Right atrium auricular region (tissue), 2 donors: ENCODE measurements at regions not wholly inside any gene's neighbourhood (a gene's known extent, or its start where the extent isn't known, plus 50 kb on each side); places are given as distances from the start of the nearest gene placed in this dataset.

ENCODE experiments used
- DNase-seq: peaks from one replicate; pipeline ENCODE4 v3.0.0-alpha.2; 2019; ENCODE audit warnings: low spot score
- H3K27ac ChIP-seq, 2 donors: fragments of 200-600 bp; sonication (generic); 1 replicate in 1 of 2; 2 replicates in 1 of 2; pipeline ENCODE4 v1.5.1; 2016 to 2019
- H3K27me3 ChIP-seq, 2 donors: fragments of 200-600 bp; sonication (generic); one replicate each; pipeline versions ENCODE4 v1.5.1 to v1.6.0; 2017 to 2019
- H3K36me3 ChIP-seq: fragments of 200-600 bp; sonication (generic); one replicate; pipeline ENCODE4 v1.5.1; 2016
- H3K4me1 ChIP-seq, 2 donors: fragments of 200-600 bp; sonication (generic); one replicate each; pipeline versions ENCODE4 v1.5.1 to v1.6.0; 2017 to 2019
- H3K4me3 ChIP-seq, 2 donors: fragments of 200-600 bp; sonication (generic); 1 replicate in 1 of 2; 2 replicates in 1 of 2; pipeline ENCODE4 v1.5.1; 2017 to 2019; ENCODE audit warnings: mild to moderate bottlenecking in 1 of 2, moderate library complexity in 1 of 2
- H3K9me3 ChIP-seq, 2 donors: fragments of 200-600 bp; sonication (generic); one replicate each; pipeline ENCODE4 v1.5.1; 2019
- TF ChIP-seq, protein P1 (sequence below), 2 donors: fragments of 200-600 bp; sonication (generic); IDR thresholded peaks; one replicate each; pipeline ENCODE4 v1.5.1; 2019; ENCODE audit warnings: antibody characterized with exemption in 2 of 2

DNA sequence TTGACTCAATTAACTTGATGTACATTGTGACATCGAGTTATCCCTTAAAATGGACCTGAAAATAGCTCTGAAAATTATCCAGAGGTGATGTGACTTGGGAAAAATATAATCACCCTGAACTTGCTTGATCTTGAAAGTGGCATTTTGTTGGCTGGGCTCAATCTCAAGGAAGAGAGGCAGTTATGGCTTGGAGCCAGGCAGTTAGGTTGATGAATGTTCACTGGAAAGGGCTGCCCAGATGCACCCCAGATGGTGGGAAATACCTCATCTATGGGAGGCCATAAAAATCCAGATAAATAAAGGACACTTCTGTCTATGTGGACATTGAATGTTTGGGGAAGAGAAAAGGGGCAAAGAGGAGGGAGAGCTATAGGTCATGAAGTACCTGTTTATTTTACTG is 55.7 kb upstream of the OR5AN1 start:
- Histone ChIP-seq H3K4me3 (no peak overlapping the region), H3K4me1 (no peaks in the 10 kb centered on the region), H3K27ac (no peak overlapping the region), H3K36me3 (no peaks in the 10 kb centered on the region), H3K27me3 (no peaks in the 10 kb centered on the region), H3K9me3 (peaks cover 0 to 15% of the 10 kb centered on the region in 2 donors)
- TF ChIP-seq, protein P1, sequence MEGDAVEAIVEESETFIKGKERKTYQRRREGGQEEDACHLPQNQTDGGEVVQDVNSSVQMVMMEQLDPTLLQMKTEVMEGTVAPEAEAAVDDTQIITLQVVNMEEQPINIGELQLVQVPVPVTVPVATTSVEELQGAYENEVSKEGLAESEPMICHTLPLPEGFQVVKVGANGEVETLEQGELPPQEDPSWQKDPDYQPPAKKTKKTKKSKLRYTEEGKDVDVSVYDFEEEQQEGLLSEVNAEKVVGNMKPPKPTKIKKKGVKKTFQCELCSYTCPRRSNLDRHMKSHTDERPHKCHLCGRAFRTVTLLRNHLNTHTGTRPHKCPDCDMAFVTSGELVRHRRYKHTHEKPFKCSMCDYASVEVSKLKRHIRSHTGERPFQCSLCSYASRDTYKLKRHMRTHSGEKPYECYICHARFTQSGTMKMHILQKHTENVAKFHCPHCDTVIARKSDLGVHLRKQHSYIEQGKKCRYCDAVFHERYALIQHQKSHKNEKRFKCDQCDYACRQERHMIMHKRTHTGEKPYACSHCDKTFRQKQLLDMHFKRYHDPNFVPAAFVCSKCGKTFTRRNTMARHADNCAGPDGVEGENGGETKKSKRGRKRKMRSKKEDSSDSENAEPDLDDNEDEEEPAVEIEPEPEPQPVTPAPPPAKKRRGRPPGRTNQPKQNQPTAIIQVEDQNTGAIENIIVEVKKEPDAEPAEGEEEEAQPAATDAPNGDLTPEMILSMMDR (IDR thresholded peaks at IDR 0.05) = no peak
- DNase-seq = no peak

DNA sequence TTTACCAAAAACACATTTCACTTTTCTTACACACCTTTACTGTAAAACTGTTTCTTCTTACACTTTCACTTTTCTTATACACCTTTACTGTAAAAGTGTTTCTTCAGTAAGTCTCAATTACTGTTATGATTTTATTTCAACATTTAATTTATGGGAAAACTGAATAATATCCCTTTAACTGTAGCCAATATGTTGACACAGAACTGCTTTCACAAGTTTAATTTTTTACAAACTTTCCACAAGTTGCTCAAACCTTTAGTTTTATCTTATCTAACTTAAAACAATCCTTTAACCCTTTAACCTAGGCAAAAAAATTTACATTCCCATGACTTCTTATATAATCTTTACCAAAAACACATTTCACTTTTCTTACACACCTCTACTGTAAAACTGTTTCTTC is 63.3 kb upstream of the OR5AN1 start:
- DNase-seq = no peak
- TF ChIP-seq, protein P1 (IDR thresholded peaks at IDR 0.05) = no peak
- Histone ChIP-seq H3K36me3 (no peaks in the 10 kb centered on the region), H3K4me3 (no peak overlapping the region), H3K27ac (no peak overlapping the region), H3K27me3 (no peaks in the 10 kb centered on the region), H3K9me3 (no peaks in the 10 kb centered on the region), H3K4me1 (no peaks in the 10 kb centered on the region)

DNA sequence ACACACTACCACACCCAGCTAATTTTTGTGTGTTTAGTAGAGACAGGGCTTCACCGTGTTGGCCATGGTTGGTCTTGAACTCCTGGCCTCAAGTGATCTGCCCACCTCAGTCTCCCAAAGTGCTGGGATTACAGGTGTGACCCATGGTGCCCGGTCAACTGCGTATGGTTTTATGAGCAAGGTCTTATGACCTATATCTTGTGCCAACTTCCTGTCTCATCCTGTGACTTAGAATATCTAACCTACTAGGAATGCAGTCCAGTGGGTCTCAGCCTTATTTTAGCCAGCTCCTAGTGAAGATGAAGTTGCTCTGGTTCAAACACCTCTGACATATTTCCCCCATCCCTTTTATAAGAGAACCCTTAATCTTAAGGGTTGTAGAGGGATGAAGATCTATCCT is 66.1 kb upstream of the OR5AN1 start:
- H3K27me3 ChIP-seq = no peaks in the 10 kb centered on the region
- TF ChIP-seq, protein P1 (IDR thresholded peaks at IDR 0.05) = no peak
- no peak overlapping the region for H3K27ac ChIP-seq
- H3K36me3 ChIP-seq = no peaks in the 10 kb centered on the region
- H3K4me3 ChIP-seq = no peak overlapping the region
- DNase-seq = no peak
- H3K4me1 ChIP-seq = no peaks in the 10 kb centered on the region
- H3K9me3 ChIP-seq = no peaks in the 10 kb centered on the region

DNA sequence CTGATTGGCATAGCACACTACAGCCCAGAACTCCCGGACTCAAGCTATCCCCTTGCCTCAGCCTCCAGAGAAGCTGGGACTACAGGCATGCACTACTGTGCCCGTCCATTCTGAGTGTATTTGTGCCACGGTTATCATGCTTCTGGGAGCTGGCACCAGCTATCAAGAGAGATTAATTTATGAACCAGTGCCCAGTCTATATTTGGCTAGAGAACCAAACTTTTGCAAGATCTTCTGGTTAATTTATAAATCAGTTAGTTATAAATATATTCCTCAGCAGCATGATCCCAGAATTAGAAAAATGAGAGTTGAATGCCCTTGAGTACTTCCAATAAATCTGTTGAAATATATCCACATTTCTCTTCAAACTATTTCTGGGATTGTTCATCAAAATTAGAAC is 67.5 kb upstream of the OR5AN1 start:
- TF ChIP-seq, protein P1 (IDR thresholded peaks at IDR 0.05) = no peak
- no peaks in the 10 kb centered on the region for H3K9me3 ChIP-seq
- DNase-seq = no peak
- H3K4me1 ChIP-seq = no peaks in the 10 kb centered on the region
- H3K27ac ChIP-seq = no peak overlapping the region
- no peaks in the 10 kb centered on the region for H3K36me3 ChIP-seq
- H3K27me3 ChIP-seq = no peaks in the 10 kb centered on the region
- no peak overlapping the region for H3K4me3 ChIP-seq

DNA sequence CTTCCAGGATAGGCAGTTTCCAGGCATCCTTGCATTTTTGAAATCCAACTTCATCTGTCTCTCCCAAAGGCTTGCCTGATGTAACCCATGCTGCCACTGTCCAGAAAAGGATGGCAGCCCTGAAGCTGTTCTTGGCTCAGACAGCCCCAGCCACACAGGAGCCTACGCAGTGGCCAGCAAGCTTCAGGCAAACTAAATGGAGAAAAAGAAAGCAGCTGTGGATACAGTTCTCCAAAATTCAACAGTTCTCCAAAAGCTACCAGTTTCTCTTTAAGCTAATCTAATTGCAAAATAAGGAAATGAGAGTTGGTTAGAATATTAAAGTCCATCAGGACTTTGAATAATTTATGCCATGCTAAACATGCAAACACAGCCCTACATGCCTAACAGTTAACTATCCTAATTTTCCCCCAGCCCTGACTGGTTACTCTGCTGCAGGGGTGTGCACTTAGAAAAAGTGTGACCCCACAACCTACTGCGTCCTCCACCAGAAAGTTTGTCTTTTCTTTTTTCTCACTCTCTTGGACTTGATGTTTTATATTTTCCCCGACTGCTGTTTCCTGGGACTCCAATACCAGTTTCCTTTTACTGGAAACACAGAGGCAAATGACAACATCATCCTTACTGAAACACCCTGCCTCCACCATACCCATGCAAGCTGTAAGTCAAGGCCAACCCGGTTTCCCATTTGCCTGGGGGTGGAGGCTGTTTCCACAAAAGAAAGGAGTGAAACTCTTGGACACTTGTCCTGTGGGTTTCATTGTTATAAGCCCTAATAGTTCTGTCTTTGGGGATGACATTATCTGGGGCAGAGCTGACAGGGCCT is 69.1 kb upstream of the OR5AN1 start:
- Histone ChIP-seq H3K4me1 (no peaks in the 10 kb centered on the region), H3K27ac (no peak overlapping the region), H3K4me3 (no peak overlapping the region), H3K27me3 (no peaks in the 10 kb centered on the region), H3K36me3 (no peaks in the 10 kb centered on the region), H3K9me3 (no peaks in the 10 kb centered on the region)
- TF ChIP-seq, protein P1 (IDR thresholded peaks at IDR 0.05) = no peak
- no peak for DNase-seq
